ENCODE measurements at regions not wholly inside any gene's neighbourhood (a gene's known extent, or its start where the extent isn't known, plus 50 kb on each side); places are given as distances from the start of the nearest gene placed in this dataset.

- TF ChIP-seq GATA2 (IDR thresholded peaks at IDR 0.05; ENCODE audit: low read depth, low read length) (no peak), GATA3 (IDR thresholded peaks at IDR 0.05; ENCODE audit: low read depth, low read length) (no peak)
Measured at GRCh38 chr1:99369154-99369553, 104.9 kb downstream of the PLPPR4 start.

Data from SH-SY5Y (cell line).